SIG-M5 (cell line): ENCODE measurements at regions not wholly inside any gene's neighbourhood (a gene's known extent, or its start where the extent isn't known, plus 50 kb on each side); places are given as distances from the start of the nearest gene placed in this dataset.

ENCODE experiments used
- DNase-seq: peaks from one replicate; lab custom pipeline; 2025; lab: John Stamatoyannopoulos, UW

GRCh38 chr5:68872088-68872839 lies 221.6 kb upstream of the SLC30A5 start:
- DNase-seq: no peak

DNA sequence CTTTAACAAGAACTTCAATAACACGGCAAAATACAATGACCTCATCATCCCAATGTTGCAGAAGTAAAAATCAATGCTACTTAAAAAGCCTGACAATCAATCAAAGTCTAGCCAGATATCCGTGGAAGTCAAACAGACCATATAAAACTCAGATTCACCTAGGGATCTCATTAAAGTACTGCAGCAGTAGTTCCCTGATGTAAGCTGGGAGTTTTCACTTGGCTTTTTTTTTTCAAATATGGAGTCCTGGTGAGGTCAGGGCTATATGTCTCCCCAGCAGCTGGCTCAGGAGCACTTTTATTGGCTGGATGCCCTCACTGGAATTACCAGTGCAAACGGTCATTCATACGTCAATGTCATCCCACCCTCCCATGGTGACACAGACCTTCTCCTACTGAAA lies 220.6 kb upstream of the SLC30A5 start:
- DNase-seq: no peak

GRCh38 chr5:68875351-68875750 lies 218.5 kb upstream of the SLC30A5 start:
- DNase-seq: no peak

GRCh38 chr5:68883436-68883835 lies 210.4 kb upstream of the SLC30A5 start:
- DNase-seq: no peak

DNA sequence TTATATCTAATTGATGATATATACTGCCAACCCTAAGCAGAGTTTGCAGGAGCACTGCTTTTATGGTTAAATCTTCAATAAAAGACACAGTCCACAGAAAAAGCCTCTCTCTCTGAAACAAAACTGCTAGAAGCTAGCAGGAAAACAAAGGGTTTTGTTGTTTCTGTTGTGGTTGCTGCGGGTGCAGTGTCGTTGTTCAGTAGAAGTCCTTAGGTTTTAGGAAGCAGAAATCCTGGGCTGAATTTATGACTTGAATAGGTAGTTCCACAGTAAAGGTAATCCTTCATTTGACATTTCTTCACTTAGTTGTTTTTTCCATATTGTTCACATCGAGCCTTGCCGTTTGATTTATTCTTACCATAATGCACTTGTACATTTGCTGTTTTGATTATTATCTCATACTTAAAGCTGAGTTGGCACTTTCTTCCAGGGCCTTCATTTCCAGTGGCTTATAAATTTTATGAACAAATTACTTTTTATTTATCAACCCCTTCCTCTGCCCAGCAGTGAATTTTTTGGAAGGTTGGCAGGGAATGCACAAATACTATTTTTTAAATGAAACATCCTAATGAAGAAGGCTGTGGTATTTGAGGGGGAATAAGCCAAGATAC lies 209.6 kb upstream of the SLC30A5 start:
- no peak for DNase-seq

DNA sequence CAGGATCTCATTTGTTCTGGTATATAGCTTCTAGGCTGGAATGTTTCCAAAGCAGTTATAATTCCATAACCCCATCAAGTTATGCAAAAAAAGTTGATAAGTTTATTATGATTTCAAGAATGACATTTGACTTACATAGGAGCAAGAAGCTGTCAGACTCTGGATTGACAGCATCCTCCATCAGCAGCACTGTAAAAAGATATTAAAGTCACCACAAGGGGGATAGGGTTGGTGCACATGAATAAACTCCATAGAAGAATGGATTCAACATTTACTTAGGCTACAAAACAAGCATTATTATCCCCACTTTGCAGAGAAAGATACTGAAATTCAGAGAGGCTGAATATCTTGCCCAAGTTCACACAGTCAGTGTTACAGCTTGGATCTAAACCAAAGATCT lies 208.9 kb upstream of the SLC30A5 start:
- no peak for DNase-seq

GRCh38 chr5:68886814-68887213 lies 207.0 kb upstream of the SLC30A5 start:
- no peak for DNase-seq

- DNase-seq: no peak
These were observed 202.1 kb upstream of the SLC30A5 start for GRCh38 chr5:68891718-68892117.

GRCh38 chr5:68894673-68895072 lies 199.1 kb upstream of the SLC30A5 start:
- no peak for DNase-seq

- no peak for DNase-seq
These were observed 194.8 kb upstream of the SLC30A5 start for GRCh38 chr5:68898951-68899471.

GRCh38 chr5:68911840-68912690 lies 181.7 kb upstream of the SLC30A5 start:
- DNase-seq: no peak

GRCh38 chr5:68915079-68915478 lies 178.7 kb upstream of the SLC30A5 start:
- no peak for DNase-seq

GRCh38 chr5:68918306-68918705 lies 175.5 kb upstream of the SLC30A5 start:
- no peak for DNase-seq

GRCh38 chr5:68919988-68920490 lies 173.8 kb upstream of the SLC30A5 start:
- no peak for DNase-seq

- DNase-seq: no peak
These were observed 172.9 kb upstream of the SLC30A5 start for GRCh38 chr5:68920888-68921287.

DNA sequence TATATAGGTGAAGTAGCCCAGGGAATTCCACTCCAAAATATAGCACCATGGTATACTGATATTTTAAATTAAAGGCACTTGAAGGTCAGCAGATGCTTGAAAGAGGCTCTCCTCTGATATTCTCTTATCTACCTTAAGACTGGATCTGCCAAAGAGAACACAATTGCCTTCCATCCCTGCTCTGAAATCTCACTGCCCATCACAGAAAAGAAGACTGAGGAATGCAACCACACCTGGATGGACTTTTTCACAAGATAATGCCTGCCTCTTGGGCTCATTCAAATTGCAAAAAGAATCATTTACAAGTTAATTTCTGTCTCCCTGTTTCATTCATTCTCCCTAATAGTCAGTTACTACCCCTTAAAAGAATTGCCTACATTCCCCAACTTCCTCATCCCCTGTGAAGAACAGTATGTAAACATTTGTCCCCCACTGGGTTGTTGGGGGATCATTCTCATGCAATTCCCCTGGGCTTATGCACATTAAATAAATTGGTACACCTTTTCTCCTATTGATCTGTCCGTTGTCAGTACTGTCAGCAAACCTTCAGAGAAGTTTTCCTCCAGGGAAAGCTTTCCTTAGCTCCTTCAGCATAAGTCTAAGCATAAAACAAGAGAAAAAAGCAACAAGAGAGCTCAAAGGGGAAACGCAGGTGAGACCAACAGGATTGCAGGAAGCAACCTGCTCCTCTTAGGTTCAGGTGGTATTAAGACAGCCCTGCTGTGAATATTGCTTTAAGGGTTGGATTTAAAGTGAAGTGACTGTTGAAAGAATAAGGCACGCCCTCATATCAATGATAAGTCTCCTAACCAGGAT lies 171.4 kb upstream of the SLC30A5 start:
- DNase-seq: no peak

DNA sequence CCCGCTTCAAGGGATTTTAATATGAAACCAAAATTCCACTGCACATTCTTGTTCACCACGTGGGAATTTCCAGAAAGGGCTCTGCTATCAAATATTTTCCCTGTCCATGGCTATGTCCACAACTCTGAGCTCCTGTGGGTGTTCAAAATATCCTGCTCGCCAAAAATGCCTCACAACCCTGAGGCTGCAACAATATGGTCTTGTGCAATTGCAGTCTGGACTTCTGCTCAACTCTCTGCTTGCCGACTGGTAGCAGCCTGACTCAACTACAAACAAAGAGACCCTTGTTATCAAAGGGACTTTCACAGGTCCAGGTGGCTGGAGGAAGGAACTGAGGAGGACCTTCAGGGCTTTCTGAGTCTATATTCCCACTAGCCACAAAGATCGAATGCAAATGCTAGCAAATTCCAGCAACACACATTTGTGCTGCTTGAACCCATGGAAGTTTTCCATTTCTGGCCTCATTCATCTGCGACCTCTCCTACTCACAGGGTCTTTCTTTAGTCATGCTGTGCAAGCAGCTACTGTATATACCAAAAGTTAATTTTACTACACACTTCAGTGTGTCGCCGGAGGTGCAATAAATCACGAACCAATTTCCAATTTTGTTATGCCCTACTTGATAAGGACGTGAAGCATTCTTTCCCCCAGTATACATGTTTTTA lies 169.2 kb upstream of the SLC30A5 start:
- DNase-seq: no peak

GRCh38 chr5:68928617-68929302 lies 165.1 kb upstream of the SLC30A5 start:
- DNase-seq: no peak

GRCh38 chr5:68930139-68930538 lies 163.7 kb upstream of the SLC30A5 start:
- DNase-seq: no peak

DNA sequence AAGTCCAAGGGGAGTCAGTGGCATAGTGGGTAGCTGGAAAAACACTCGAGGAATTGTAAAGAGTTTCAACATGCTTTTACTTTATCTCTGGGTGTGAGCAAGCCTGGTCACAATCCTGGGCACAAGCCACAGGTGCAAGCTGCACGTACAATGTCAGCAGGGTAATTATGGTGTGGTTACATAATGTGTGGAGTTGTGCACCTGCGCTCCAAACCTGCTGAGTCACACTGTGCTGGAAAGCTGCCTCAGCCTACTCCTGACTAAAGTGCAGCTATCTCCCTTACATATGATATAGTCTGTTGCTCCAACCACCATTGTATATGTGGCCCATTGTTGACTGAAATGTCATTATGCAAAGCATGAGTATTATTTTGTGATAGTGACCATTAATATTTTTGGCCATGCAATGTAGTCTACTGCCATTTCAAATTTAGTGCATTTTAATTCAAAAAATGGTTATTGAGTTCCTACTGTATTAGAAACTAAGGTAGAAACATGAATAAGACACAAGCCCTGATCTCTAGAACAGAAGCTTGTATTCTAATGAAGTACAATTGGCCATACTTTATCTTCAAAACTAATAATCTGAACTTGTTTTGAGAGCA lies 160.9 kb upstream of the SLC30A5 start:
- no peak for DNase-seq
